CD8-positive, alpha-beta memory T cell (primary cell): ENCODE measurements at regions not wholly inside any gene's neighbourhood (a gene's known extent, or its start where the extent isn't known, plus 50 kb on each side); places are given as distances from the start of the nearest gene placed in this dataset.
"Not testable (repeated sequence)": the region's sequence is repeated elsewhere in the genome, so short reads cannot be mapped to it uniquely, and the experiment has no call there.

Experiments used
- CTCF ChIA-PET: fragments of 350-600 bp; sonication (Branson Sonifier 250); formaldehyde crosslinking; loops from one replicate; lab custom pipeline; 2021; ENCODE audit warnings: antibody characterized with exemption; lab: Charles Lee
- POLR2A ChIA-PET: fragments of 350-600 bp; sonication (Branson Sonifier 250); formaldehyde crosslinking; loops from one replicate; lab custom pipeline; 2021; ENCODE audit warnings: antibody characterized with exemption; lab: Charles Lee
- DNase-seq, 5 donors: peaks; one replicate each; pipeline versions ENCODE4 v3.0.0 to v3.0.0-alpha.2; 2020 to 2022; ENCODE audit warnings: mixed read lengths in 1 of 5
- H3K27ac ChIP-seq: one replicate; pipeline ENCODE4 v1.7.0; 2013; ENCODE audit warnings: low read depth, mild to moderate bottlenecking, low read length, moderate library complexity
- H3K27me3 ChIP-seq: 2 replicates; pipeline ENCODE4 v1.7.0; 2013; ENCODE audit warnings: low read length, mild to moderate bottlenecking; ENCODE audit not compliant: insufficient read depth, poor library complexity, severe bottlenecking
- H3K36me3 ChIP-seq: 2 replicates; pipeline ENCODE4 v1.7.0; 2013; ENCODE audit warnings: mild to moderate bottlenecking, low read length, moderate library complexity; ENCODE audit not compliant: insufficient read depth
- H3K4me1 ChIP-seq: 2 replicates; pipeline ENCODE4 v1.7.0; 2013; ENCODE audit warnings: mild to moderate bottlenecking, low read length, moderate library complexity; ENCODE audit not compliant: insufficient read depth
- H3K4me3 ChIP-seq: 2 replicates; pipeline ENCODE4 v1.7.0; 2013; ENCODE audit warnings: mild to moderate bottlenecking, low read length
- H3K9me3 ChIP-seq: 2 replicates; pipeline ENCODE4 v1.7.0; 2013; ENCODE audit warnings: mild to moderate bottlenecking, low read length
- H3K27ac Mint-ChIP-seq, 8 donors: one replicate each; pipeline ENCODE4 v1.8.0; 2020 to 2021; ENCODE audit warnings: mixed read lengths in 8 of 8, mild to moderate bottlenecking in 6 of 8, inconsistent platforms in 3 of 8, moderate library complexity in 3 of 8
- H3K27me3 Mint-ChIP-seq, 2 donors: one replicate each; pipeline ENCODE4 v1.8.0; 2020 to 2021; ENCODE audit warnings: mixed read lengths in 2 of 2, mild to moderate bottlenecking in 1 of 2, moderate library complexity in 1 of 2
- H3K36me3 Mint-ChIP-seq, 3 donors: one replicate each; pipeline ENCODE4 v1.8.0; 2020 to 2021; ENCODE audit warnings: mixed read lengths in 3 of 3, inconsistent platforms in 1 of 3, mild to moderate bottlenecking in 1 of 3
- H3K4me1 Mint-ChIP-seq, 3 donors: one replicate each; pipeline ENCODE4 v1.8.0; 2020 to 2021; ENCODE audit warnings: mixed read lengths in 3 of 3, inconsistent platforms in 1 of 3, mild to moderate bottlenecking in 1 of 3
- H3K4me3 Mint-ChIP-seq, 7 donors: one replicate each; pipeline ENCODE4 v1.8.0; 2020 to 2021; ENCODE audit warnings: mixed read lengths in 7 of 7, mild to moderate bottlenecking in 6 of 7, moderate library complexity in 4 of 7, inconsistent platforms in 2 of 7
- H3K9me3 Mint-ChIP-seq, 5 donors: one replicate each; pipeline ENCODE4 v1.8.0; 2020 to 2022; ENCODE audit warnings: mixed read lengths in 5 of 5, mild to moderate bottlenecking in 3 of 5, moderate library complexity in 2 of 5, inconsistent platforms in 1 of 5

DNA sequence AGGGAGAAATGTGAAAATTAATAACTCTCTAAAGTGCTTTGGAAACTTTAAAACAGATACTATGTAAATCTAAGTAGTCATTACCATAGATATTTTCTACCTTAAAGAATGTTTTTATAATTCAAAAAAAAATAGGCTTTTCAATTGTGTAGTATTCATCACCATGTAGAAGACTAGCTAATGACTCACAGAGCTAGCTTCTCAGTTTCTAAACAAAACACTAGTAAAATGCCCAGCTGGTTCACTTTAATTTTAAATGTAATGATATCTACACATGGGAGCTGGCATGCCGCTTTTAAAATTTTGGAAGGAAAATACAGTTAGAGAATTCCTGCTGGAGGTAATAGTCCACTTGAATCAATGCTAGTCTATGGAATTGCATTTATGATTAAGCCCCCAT lies 509.8 kb downstream of the CSNK1G3 start:
- DNase-seq: no peak
- no peak overlapping the region for H3K4me3 ChIP-seq
- Mint-ChIP-seq H3K4me3 (no peak overlapping the region), H3K9me3 (peaks cover 6 to 29% (median 8%) of the 10 kb centered on the region in 5 donors), H3K27ac (no peak overlapping the region), H3K36me3 (no peaks in the 10 kb centered on the region), H3K27me3 (peaks cover 0 to 2% of the 10 kb centered on the region in 2 donors), H3K4me1 (no peaks in the 10 kb centered on the region)
- CTCF ChIA-PET: no interaction called here
- POLR2A ChIA-PET: no interaction called here
- H3K27me3 ChIP-seq: no peaks in the 10 kb centered on the region
- no peaks in the 10 kb centered on the region for H3K9me3 ChIP-seq
- H3K36me3 ChIP-seq: no peaks in the 10 kb centered on the region
- H3K4me1 ChIP-seq: no peaks in the 10 kb centered on the region
- H3K27ac ChIP-seq: no peak overlapping the region

DNA sequence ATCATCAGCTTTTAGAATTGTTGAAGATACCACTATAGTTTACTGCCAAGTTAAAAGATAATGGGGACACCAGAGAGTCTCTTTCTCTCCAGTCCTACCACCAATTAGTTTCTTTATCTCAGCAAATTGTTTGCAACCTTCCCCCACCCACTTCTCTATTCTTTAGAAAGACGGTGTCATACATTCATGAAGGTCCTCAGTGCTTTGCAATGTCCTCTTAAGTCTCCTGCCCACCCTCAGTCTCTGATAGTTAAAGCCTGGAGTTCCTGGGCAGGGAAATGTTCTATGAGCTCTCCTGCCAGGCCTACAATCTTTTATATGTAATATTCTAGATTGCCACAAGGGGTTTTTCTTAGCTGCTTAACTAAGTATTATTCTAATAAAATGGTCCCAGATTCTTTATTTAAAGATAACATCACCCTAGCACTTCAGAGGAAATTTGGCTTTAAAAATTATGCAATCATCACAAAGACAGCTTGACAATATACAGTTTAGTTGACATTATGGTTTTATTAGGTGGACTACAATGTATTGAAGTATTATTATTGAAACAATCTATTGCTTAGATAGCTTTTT lies 509.2 kb downstream of the CSNK1G3 start:
- H3K36me3 Mint-ChIP-seq: no peaks in the 10 kb centered on the region
- H3K9me3 Mint-ChIP-seq: peaks cover 5 to 29% (median 6%) of the 10 kb centered on the region in 5 donors
- no peaks in the 10 kb centered on the region for H3K27me3 ChIP-seq
- H3K4me1 Mint-ChIP-seq: no peaks in the 10 kb centered on the region
- no peak for DNase-seq
- peaks cover 0 to 2% of the 10 kb centered on the region in 2 donors for H3K27me3 Mint-ChIP-seq
- no peaks in the 10 kb centered on the region for H3K4me1 ChIP-seq
- H3K27ac Mint-ChIP-seq: no peak overlapping the region
- H3K9me3 ChIP-seq: no peaks in the 10 kb centered on the region
- CTCF ChIA-PET: no interaction called here
- no peaks in the 10 kb centered on the region for H3K36me3 ChIP-seq
- no peak overlapping the region for H3K27ac ChIP-seq
- no peak overlapping the region for H3K4me3 Mint-ChIP-seq
- H3K4me3 ChIP-seq: no peak overlapping the region
- POLR2A ChIA-PET: no interaction called here

- H3K27me3 Mint-ChIP-seq, H3K27ac Mint-ChIP-seq, H3K36me3 ChIP-seq, H3K9me3 ChIP-seq, H3K4me3 ChIP-seq, CTCF ChIA-PET, POLR2A ChIA-PET, DNase-seq, H3K27me3 ChIP-seq, H3K4me3 Mint-ChIP-seq, H3K27ac ChIP-seq, H3K4me1 ChIP-seq, H3K4me1 Mint-ChIP-seq, H3K36me3 Mint-ChIP-seq: not testable (repeated sequence)
- peaks cover under 1 to 28% (median 7%) of the 10 kb centered on the region in 5 donors for H3K9me3 Mint-ChIP-seq
Measured at GRCh38 chr5:124017321-124017720, 505.3 kb downstream of the CSNK1G3 start.

- peaks cover 6 to 40% (median 15%) of the 10 kb centered on the region in 5 donors for H3K9me3 Mint-ChIP-seq
- H3K27me3 ChIP-seq: no peaks in the 10 kb centered on the region
- no peak overlapping the region for H3K27ac Mint-ChIP-seq
- CTCF ChIA-PET: no interaction called here
- no peaks in the 10 kb centered on the region for H3K4me1 Mint-ChIP-seq
- H3K27me3 Mint-ChIP-seq: no peaks in the 10 kb centered on the region
- POLR2A ChIA-PET: no interaction called here
- H3K4me3 ChIP-seq: no peak overlapping the region
- H3K36me3 ChIP-seq: no peaks in the 10 kb centered on the region
- no peaks in the 10 kb centered on the region for H3K9me3 ChIP-seq
- H3K36me3 Mint-ChIP-seq: no peaks in the 10 kb centered on the region
- no peak for DNase-seq
- no peak overlapping the region for H3K4me3 Mint-ChIP-seq
- H3K4me1 ChIP-seq: no peaks in the 10 kb centered on the region
- no peak overlapping the region for H3K27ac ChIP-seq
Measured at GRCh38 chr5:124007675-124008398, 495.9 kb downstream of the CSNK1G3 start.

DNA sequence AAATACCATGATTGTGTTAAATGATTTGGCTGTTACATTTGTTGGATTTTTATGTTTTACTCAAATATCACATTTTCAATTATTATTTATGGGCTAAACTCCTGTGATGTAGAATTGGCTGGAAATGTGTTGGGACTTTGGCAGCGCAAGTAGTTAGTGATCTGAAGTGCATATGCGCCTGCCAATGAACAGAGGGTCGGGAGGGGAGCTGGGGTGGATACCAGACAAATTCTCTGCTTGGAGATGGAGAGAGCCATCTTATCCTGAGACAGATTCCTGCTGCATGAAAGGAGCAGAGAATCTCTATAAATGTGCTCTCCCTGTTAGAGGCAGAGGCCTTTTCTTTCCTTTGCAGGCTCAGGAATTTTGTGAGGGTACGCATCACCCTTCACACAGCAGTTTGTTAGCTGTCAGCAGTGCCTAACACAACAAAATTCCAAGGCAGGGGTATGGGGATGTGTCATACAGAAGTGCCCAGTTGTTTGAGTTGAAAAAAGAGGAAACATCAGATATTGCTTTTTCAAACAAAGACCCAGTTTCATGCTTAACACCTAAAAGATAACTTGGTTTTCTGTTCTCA lies 489.1 kb downstream of the CSNK1G3 start:
- no peaks in the 10 kb centered on the region for H3K9me3 ChIP-seq
- Mint-ChIP-seq H3K27ac (no peak overlapping the region), H3K27me3 (no peaks in the 10 kb centered on the region), H3K4me1 (no peaks in the 10 kb centered on the region), H3K36me3 (no peaks in the 10 kb centered on the region), H3K9me3 (peaks cover 0 to 30% (median 3%) of the 10 kb centered on the region in 5 donors), H3K4me3 (no peak overlapping the region)
- H3K36me3 ChIP-seq: no peaks in the 10 kb centered on the region
- no peaks in the 10 kb centered on the region for H3K27me3 ChIP-seq
- CTCF ChIA-PET: no interaction called here
- H3K4me3 ChIP-seq: no peak overlapping the region
- H3K4me1 ChIP-seq: no peaks in the 10 kb centered on the region
- no peak overlapping the region for H3K27ac ChIP-seq
- POLR2A ChIA-PET: no interaction called here
- no peak for DNase-seq

GRCh38 chr5:124000538-124000937 lies 488.6 kb downstream of the CSNK1G3 start:
- Histone ChIP-seq H3K9me3 (no peaks in the 10 kb centered on the region), H3K4me1 (no peaks in the 10 kb centered on the region), H3K27me3 (no peaks in the 10 kb centered on the region), H3K36me3 (no peaks in the 10 kb centered on the region), H3K27ac (no peak overlapping the region), H3K4me3 (no peak overlapping the region)
- no peak overlapping the region for H3K27ac Mint-ChIP-seq
- no peak for DNase-seq
- no peak overlapping the region for H3K4me3 Mint-ChIP-seq
- H3K4me1 Mint-ChIP-seq: no peaks in the 10 kb centered on the region
- POLR2A ChIA-PET: no interaction called here
- CTCF ChIA-PET: no interaction called here
- H3K36me3 Mint-ChIP-seq: no peaks in the 10 kb centered on the region
- H3K27me3 Mint-ChIP-seq: no peaks in the 10 kb centered on the region
- H3K9me3 Mint-ChIP-seq: peaks cover 0 to 29% (median 3%) of the 10 kb centered on the region in 5 donors

DNA sequence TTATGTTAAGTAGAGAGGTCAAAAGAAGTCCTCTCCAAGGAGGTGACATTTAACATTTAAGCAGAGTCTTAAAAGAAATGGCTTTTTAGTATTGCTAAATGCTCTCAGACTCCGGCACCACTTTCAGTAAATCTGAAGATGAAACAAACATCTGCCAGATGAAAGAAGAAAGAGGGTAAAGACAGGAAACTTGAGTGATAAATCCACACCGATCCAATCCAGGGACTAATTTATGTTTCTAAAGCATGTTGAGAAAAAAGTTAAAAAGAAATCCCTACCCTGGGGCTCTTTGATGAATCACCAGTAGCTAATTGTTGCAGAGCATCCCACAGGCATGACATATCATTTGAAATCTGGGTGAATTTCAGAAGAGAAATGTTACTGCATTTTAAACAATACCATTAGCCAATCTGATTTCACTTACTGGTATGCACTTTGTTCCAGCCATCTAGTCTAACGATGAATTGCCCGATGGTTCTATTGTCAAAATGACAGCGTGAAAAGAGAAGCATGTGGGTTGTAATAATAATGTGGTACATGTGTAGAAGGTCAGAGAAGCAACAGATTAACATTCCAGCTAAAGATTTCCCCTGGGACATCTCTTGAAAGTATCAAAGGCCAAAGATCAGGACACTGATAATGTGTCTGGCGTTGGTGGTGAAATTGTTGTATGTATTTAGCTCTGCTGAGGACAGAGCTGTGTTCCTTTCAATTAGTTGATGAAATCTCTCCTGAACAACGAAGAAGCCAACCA lies 485.7 kb downstream of the CSNK1G3 start:
- no peaks in the 10 kb centered on the region for H3K27me3 ChIP-seq
- no peak overlapping the region for H3K4me3 Mint-ChIP-seq

GRCh38 chr5:123997064-123997461 lies 485.1 kb downstream of the CSNK1G3 start:
- Histone ChIP-seq H3K9me3 (no peaks in the 10 kb centered on the region), H3K27ac (no peak overlapping the region), H3K27me3 (no peaks in the 10 kb centered on the region), H3K4me3 (no peak overlapping the region), H3K36me3 (no peaks in the 10 kb centered on the region), H3K4me1 (no peaks in the 10 kb centered on the region)
- POLR2A ChIA-PET: no interaction called here
- Mint-ChIP-seq H3K27ac (no peak overlapping the region), H3K9me3 (peaks cover 0 to 17% (median 3%) of the 10 kb centered on the region in 5 donors), H3K27me3 (no peaks in the 10 kb centered on the region), H3K4me1 (no peaks in the 10 kb centered on the region), H3K36me3 (no peaks in the 10 kb centered on the region), H3K4me3 (no peak overlapping the region)
- CTCF ChIA-PET: no interaction called here
- no peak for DNase-seq

More for the DNA sequence above, 485.7 kb downstream of the CSNK1G3 start:
- H3K27me3 Mint-ChIP-seq: no peaks in the 10 kb centered on the region
- H3K27ac Mint-ChIP-seq: no peak overlapping the region
- H3K4me3 ChIP-seq: no peak overlapping the region
- H3K27ac ChIP-seq: no peak overlapping the region
- no peak for DNase-seq
- no peaks in the 10 kb centered on the region for H3K36me3 Mint-ChIP-seq
- no peaks in the 10 kb centered on the region for H3K9me3 ChIP-seq
- no peaks in the 10 kb centered on the region for H3K36me3 ChIP-seq
- H3K4me1 ChIP-seq: no peaks in the 10 kb centered on the region
- H3K9me3 Mint-ChIP-seq: peaks cover 0 to 17% (median 3%) of the 10 kb centered on the region in 5 donors
- POLR2A ChIA-PET: no interaction called here
- CTCF ChIA-PET: no interaction called here
- no peaks in the 10 kb centered on the region for H3K4me1 Mint-ChIP-seq
